ENCODE measurements at regions not wholly inside any gene's neighbourhood (a gene's known extent, or its start where the extent isn't known, plus 50 kb on each side); places are given as distances from the start of the nearest gene placed in this dataset.
A peak's percentile ranks its signal among the peaks of the same experiment; 100 is the strongest.

- DNase-seq (ENCODE audit: low read depth in 1 of 2, low spot score in 1 of 2): no peak
- Histone ChIP-seq H3K9me3 (no peaks in the 10 kb centered on the region), H3K4me3 (no peak overlapping the region), H3K4me1 (no peaks in the 10 kb centered on the region), H3K4me2 (no peak overlapping the region), H3K27ac (no peak overlapping the region)
- TF ChIP-seq NPAS2 (CRISPR knock-in tag; IDR thresholded peaks at IDR 0.05; ENCODE audit: borderline replicate concordance) (no peak), HMGXB4 (CRISPR knock-in tag; IDR thresholded peaks at IDR 0.05; ENCODE audit: borderline replicate concordance) (no peak), HOXB5 (CRISPR knock-in tag; IDR thresholded peaks at IDR 0.05) (no peak), FOSB (CRISPR knock-in tag; IDR thresholded peaks at IDR 0.05) (no peak)
- FAIRE-seq: no peak
- no peak for ATAC-seq
- 3% methylated on average over 2 of the region's 2 CpGs for WGBS (ENCODE audit: missing lambda C conversion rate)
- POLR2A ChIA-PET: no interaction called here
- CTCF ChIA-PET: interaction anchor here (0.9 to 12.7 kb wide), 3 partner anchors 11 to 940 kb away, joined by 3 to 157 read pairs (median 4); no protein-coding TSS in a partner anchor
Observed at GRCh38 chr3:71881732-71882131, 96.8 kb upstream of the PROK2 start.

GRCh38 chr3:71881041-71881440 is 96.1 kb upstream of the PROK2 start:
- DNase-seq (ENCODE audit: low read depth in 1 of 2, low spot score in 1 of 2) (no peak), ATAC-seq (no peak)
- CTCF ChIA-PET: interaction anchor here (0.9 to 12.7 kb wide), 4 partner anchors 12 to 941 kb away, joined by 3 to 157 read pairs (median 4); no protein-coding TSS in a partner anchor

GRCh38 chr3:71879089-71879488 is 94.1 kb upstream of the PROK2 start:
- WGBS (ENCODE audit: missing lambda C conversion rate): 53% methylated on average over 9 of the region's 9 CpGs
- H3K4me2 ChIP-seq: no peak overlapping the region
- ATAC-seq (0 out of 6 replicates have a peak, but pooled peaks of 1 of the 2 experiments have one; percentile 27), DNase-seq (ENCODE audit: low read depth in 1 of 2, low spot score in 1 of 2) (no peak), FAIRE-seq (no peak)
- no peak overlapping the region for H3K4me3 ChIP-seq
- POLR2A ChIA-PET: no interaction called here
- TF ChIP-seq MAFK (IDR thresholded peaks at IDR 0.05; ENCODE audit: partially characterized antibody) (no peak), HEYL (CRISPR knock-in tag; IDR thresholded peaks at IDR 0.05) (no peak), HMGXB4 (CRISPR knock-in tag; IDR thresholded peaks at IDR 0.05; ENCODE audit: borderline replicate concordance) (no peak), HOXB5 (CRISPR knock-in tag; IDR thresholded peaks at IDR 0.05) (no peak), NR3C1 (IDR thresholded peaks at IDR 0.05) (no peak), POLR2A (IDR thresholded peaks at IDR 0.05; ENCODE audit: low read length) (no peak), PBX3 (IDR thresholded peaks at IDR 0.05) (no peak), CHD4 (IDR thresholded peaks at IDR 0.05; ENCODE audit: borderline replicate concordance) (no peak), ELK1 (IDR thresholded peaks at IDR 0.05; ENCODE audit: low read depth, low read length) (no peak), KDM5A (IDR thresholded peaks at IDR 0.05) (no peak), ZFP36 (IDR thresholded peaks at IDR 0.05; ENCODE audit: borderline replicate concordance, partially characterized antibody) (no peak)
- H3K27ac ChIP-seq: no peak overlapping the region
- CTCF ChIA-PET: interaction anchor here (1.3 to 12.7 kb wide), 4 partner anchors 13 to 1060 kb away, joined by 3 to 157 read pairs (median 42); no protein-coding TSS in a partner anchor
- H3K9me3 ChIP-seq: no peaks in the 10 kb centered on the region
- H3K4me1 ChIP-seq: no peaks in the 10 kb centered on the region

More at GRCh38 chr3:71881041-71881440, 96.1 kb upstream of the PROK2 start:
- FAIRE-seq: no peak
- Histone ChIP-seq H3K9me3 (no peaks in the 10 kb centered on the region), H3K4me2 (no peak overlapping the region), H3K4me1 (no peaks in the 10 kb centered on the region), H3K4me3 (no peak overlapping the region), H3K27ac (no peak overlapping the region)
- TF ChIP-seq ZNF302 (CRISPR knock-in tag; IDR thresholded peaks at IDR 0.05) (no peak), KDM1A (IDR thresholded peaks at IDR 0.05; ENCODE audit: low read depth) (no peak), TFCP2L1 (CRISPR knock-in tag; IDR thresholded peaks at IDR 0.05) (no peak), CBX2 (IDR thresholded peaks at IDR 0.05; ENCODE audit: borderline replicate concordance, low read depth) (no peak), CHD4 (IDR thresholded peaks at IDR 0.05; ENCODE audit: borderline replicate concordance) (no peak), NR3C1 (IDR thresholded peaks at IDR 0.05) (no peak), JUN (IDR thresholded peaks at IDR 0.05) (no peak), SMC3 (IDR thresholded peaks at IDR 0.05) (no peak), CEBPB (IDR thresholded peaks at IDR 0.05) (no peak), HEYL (CRISPR knock-in tag; IDR thresholded peaks at IDR 0.05) (no peak)
- POLR2A ChIA-PET: no interaction called here
- 18% methylated on average over 2 of the region's 2 CpGs for WGBS (ENCODE audit: missing lambda C conversion rate)
